ENCODE measurements at regions not wholly inside any gene's neighbourhood (a gene's known extent, or its start where the extent isn't known, plus 50 kb on each side); places are given as distances from the start of the nearest gene placed in this dataset.

DNA sequence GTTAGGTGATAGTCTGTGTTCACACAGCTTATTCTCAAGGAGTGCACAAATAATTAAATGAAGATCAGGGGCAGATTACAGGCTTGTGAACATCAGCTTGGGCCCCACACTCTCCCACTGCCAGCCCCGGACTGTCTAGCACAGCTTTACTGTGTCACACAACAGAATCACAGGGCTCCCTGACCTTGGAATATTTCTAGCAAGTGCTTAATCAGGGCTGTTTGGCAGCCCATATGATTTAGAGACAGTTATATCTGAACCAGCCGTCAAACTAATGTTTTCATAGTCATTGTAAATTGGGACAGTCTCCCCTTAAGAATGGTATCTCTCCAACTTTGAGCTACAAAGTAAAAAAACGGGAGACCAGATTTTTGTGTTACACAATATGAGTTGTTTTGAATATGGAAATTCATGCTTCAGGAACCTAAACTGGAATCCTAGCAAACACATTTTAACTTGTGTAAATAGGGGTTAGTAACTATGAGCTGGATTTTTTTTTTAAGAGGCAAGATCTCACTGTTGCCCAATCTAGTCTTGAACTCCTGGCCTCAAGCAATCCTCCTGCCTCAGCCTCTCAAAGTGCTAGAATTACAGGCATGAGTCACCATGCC lies 517.6 kb downstream of the BNC2 start:
- no peak overlapping the region for H3K4me3 Mint-ChIP-seq
- no peaks in the 10 kb centered on the region for H3K4me1 Mint-ChIP-seq
- H3K27me3 Mint-ChIP-seq (ENCODE audit: low read depth): no peaks in the 10 kb centered on the region
- no peak for ATAC-seq
- POLR2A ChIA-PET: no interaction called here
- CTCF ChIA-PET: no interaction called here
- DNase-seq (ENCODE audit: low spot score): no peak
- no peaks in the 10 kb centered on the region for H3K36me3 Mint-ChIP-seq
- TF ChIP-seq NR1H2 (CRISPR knock-in tag; IDR thresholded peaks at IDR 0.05) (no peak), JAZF1 (CRISPR knock-in tag; IDR thresholded peaks at IDR 0.05) (no peak), CBFB (CRISPR knock-in tag; IDR thresholded peaks at IDR 0.05; ENCODE audit: low read depth) (no peak), TP53 (CRISPR knock-in tag; IDR thresholded peaks at IDR 0.05) (no peak), NR2C2 (CRISPR knock-in tag; IDR thresholded peaks at IDR 0.05) (no peak), RORB (CRISPR knock-in tag; IDR thresholded peaks at IDR 0.05) (no peak), SMAD3 (CRISPR knock-in tag; IDR thresholded peaks at IDR 0.05; ENCODE audit: borderline replicate concordance) (no peak), FOXP1 (CRISPR knock-in tag; IDR thresholded peaks at IDR 0.05; ENCODE audit: borderline replicate concordance) (no peak), ETV6 (CRISPR knock-in tag; IDR thresholded peaks at IDR 0.05) (no peak), IRF2 (CRISPR knock-in tag; IDR thresholded peaks at IDR 0.05; ENCODE audit: borderline replicate concordance, low read depth) (no peak)
- TF ChIP-seq, protein P1, sequence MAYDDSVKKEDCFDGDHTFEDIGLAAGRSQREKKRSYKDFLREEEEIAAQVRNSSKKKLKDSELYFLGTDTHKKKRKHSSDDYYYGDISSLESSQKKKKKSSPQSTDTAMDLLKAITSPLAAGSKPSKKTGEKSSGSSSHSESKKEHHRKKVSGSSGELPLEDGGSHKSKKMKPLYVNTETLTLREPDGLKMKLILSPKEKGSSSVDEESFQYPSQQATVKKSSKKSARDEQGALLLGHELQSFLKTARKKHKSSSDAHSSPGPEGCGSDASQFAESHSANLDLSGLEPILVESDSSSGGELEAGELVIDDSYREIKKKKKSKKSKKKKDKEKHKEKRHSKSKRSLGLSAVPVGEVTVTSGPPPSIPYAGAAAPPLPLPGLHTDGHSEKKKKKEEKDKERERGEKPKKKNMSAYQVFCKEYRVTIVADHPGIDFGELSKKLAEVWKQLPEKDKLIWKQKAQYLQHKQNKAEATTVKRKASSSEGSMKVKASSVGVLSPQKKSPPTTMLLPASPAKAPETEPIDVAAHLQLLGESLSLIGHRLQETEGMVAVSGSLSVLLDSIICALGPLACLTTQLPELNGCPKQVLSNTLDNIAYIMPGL (CRISPR knock-in tag; IDR thresholded peaks at IDR 0.05): no peak
- TF ChIP-seq, protein P2, sequence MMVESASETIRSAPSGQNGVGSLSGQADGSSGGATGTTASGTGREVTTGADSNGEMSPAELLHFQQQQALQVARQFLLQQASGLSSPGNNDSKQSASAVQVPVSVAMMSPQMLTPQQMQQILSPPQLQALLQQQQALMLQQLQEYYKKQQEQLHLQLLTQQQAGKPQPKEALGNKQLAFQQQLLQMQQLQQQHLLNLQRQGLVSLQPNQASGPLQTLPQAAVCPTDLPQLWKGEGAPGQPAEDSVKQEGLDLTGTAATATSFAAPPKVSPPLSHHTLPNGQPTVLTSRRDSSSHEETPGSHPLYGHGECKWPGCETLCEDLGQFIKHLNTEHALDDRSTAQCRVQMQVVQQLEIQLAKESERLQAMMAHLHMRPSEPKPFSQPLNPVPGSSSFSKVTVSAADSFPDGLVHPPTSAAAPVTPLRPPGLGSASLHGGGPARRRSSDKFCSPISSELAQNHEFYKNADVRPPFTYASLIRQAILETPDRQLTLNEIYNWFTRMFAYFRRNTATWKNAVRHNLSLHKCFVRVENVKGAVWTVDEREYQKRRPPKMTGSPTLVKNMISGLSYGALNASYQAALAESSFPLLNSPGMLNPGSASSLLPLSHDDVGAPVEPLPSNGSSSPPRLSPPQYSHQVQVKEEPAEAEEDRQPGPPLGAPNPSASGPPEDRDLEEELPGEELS (CRISPR knock-in tag; IDR thresholded peaks at IDR 0.05): no peak
- TF ChIP-seq, protein P3, sequence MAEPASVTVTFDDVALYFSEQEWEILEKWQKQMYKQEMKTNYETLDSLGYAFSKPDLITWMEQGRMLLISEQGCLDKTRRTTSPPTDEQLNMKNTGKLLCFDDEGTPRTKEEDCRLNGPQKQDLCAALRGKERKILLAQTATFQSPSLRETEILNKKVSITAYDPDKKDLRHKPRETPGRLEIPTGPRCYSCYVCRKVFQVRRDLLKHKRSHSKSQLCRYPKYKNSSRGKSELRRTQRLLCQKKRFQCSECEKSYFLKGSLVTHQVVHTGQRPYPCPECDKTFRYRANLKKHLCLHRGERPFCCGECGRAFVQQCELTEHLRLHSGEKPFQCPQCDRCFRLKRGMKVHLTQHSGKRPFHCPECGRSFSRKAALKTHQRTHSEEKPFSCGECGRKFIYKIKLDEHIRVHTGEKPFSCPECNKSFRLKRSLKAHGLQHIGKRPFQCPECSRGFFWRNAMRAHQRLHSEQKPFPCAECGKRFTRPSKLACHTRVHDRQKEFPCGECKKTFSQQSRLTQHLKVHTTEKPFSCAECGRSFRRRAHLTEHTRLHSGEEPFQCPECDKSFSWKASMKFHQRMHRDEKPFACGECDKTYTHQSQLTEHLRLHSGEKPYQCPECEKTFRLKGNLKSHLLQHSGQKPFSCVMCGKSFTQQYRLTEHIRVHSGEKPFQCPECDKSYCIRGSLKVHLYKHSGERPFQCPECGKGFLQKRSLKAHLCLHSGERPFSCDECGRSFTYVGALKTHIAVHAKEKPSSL (CRISPR knock-in tag; conservative IDR thresholded peaks at IDR 0.05): no peak
- no peak overlapping the region for H3K27ac Mint-ChIP-seq
- H3K9me3 Mint-ChIP-seq: no peaks in the 10 kb centered on the region

DNA sequence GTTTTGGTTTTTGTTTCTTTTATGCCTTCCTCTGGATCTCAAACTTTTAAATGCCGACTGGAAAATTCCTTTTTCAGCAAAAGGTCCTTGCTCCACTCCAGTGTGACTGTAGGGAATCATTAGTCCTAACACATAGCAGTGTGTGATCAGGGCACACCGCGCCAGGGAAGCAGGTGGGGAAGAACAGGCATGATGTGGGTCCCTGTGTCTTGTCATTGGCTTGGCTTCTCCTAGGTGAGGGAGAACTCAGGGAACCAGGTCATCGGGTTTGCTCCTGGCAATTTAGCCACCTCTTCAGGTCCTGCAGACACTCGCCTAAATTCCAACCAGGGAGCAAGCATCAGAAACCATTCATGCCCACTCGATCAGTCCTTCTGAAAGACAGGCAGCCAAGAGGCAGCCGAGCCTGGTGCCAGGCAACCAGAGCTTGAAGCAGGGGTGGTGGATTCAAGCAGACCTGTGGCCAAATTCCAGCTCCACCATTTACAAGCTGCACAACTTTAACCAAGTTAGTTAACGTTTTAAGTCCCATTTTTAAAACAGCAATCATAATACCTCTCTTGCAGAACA lies 514.2 kb downstream of the BNC2 start:
- no peak for ATAC-seq
- Mint-ChIP-seq H3K27ac (no peak overlapping the region), H3K9me3 (peaks cover 21% of the 10 kb centered on the region), H3K4me1 (peaks cover 2% of the 10 kb centered on the region; the same call in 1 of the 2 replicates), H3K27me3 (ENCODE audit: low read depth) (no peaks in the 10 kb centered on the region; the same call in 1 of the 2 replicates), H3K36me3 (peaks cover 9% of the 10 kb centered on the region), H3K4me3 (no peak overlapping the region)
- no peak for DNase-seq (ENCODE audit: low spot score)
- POLR2A ChIA-PET: no interaction called here
- TF ChIP-seq, protein P4, sequence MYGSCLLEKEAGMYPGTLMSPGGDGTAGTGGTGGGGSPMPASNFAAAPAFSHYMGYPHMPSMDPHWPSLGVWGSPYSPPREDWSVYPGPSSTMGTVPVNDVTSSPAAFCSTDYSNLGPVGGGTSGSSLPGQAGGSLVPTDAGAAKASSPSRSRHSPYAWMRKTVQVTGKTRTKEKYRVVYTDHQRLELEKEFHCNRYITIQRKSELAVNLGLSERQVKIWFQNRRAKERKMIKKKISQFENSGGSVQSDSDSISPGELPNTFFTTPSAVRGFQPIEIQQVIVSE (CRISPR knock-in tag; IDR thresholded peaks at IDR 0.05; ENCODE audit: borderline replicate concordance): no peak
- TF ChIP-seq, protein P5, sequence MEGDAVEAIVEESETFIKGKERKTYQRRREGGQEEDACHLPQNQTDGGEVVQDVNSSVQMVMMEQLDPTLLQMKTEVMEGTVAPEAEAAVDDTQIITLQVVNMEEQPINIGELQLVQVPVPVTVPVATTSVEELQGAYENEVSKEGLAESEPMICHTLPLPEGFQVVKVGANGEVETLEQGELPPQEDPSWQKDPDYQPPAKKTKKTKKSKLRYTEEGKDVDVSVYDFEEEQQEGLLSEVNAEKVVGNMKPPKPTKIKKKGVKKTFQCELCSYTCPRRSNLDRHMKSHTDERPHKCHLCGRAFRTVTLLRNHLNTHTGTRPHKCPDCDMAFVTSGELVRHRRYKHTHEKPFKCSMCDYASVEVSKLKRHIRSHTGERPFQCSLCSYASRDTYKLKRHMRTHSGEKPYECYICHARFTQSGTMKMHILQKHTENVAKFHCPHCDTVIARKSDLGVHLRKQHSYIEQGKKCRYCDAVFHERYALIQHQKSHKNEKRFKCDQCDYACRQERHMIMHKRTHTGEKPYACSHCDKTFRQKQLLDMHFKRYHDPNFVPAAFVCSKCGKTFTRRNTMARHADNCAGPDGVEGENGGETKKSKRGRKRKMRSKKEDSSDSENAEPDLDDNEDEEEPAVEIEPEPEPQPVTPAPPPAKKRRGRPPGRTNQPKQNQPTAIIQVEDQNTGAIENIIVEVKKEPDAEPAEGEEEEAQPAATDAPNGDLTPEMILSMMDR (IDR thresholded peaks at IDR 0.05): no peak
- CTCF ChIA-PET: no interaction called here
